HEK293T (cell line): ENCODE measurements at regions not wholly inside any gene's neighbourhood (a gene's known extent, or its start where the extent isn't known, plus 50 kb on each side); places are given as distances from the start of the nearest gene placed in this dataset.

ENCODE experiments used
- CTCF ChIA-PET: fragments of 350-600 bp; formaldehyde crosslinking; extraction: SDS; loops from one replicate; lab custom pipeline; 2021; ENCODE audit warnings: antibody characterized with exemption, inconsistent platforms; lab: Yijun Ruan, JAX
- POLR2A ChIA-PET: fragments of 350-600 bp; formaldehyde crosslinking; extraction: SDS; loops from one replicate; lab custom pipeline; 2020; ENCODE audit warnings: antibody characterized with exemption, inconsistent platforms; lab: Yijun Ruan, JAX
- DNase-seq: peaks from one replicate; pipeline ENCODE4 v3.0.0; 2012; ENCODE audit warnings: mixed read lengths; ENCODE audit errors: extremely low spot score
- ARNT ChIP-seq: fragments of 450-650 bp; IDR thresholded peaks from 2 replicates; pipeline ENCODE4 v1.6.1; 2017; ENCODE audit warnings: mild to moderate bottlenecking
- BHLHE40 ChIP-seq: fragments of 450-650 bp; IDR thresholded peaks from 2 replicates; pipeline ENCODE4 v1.6.1; 2016; ENCODE audit warnings: mild to moderate bottlenecking, moderate library complexity, borderline replicate concordance
- CTBP1 ChIP-seq: fragments of 450-650 bp; IDR thresholded peaks from 2 replicates; pipeline ENCODE4 v1.6.1; 2016; ENCODE audit warnings: borderline replicate concordance
- ELF4 ChIP-seq: fragments of 450-650 bp; IDR thresholded peaks from 2 replicates; pipeline ENCODE4 v1.6.1; 2017; ENCODE audit warnings: antibody characterized with exemption
- FOXA1 ChIP-seq: fragments of 450-650 bp; IDR thresholded peaks from 2 replicates; pipeline ENCODE4 v1.6.1; 2016; ENCODE audit warnings: mild to moderate bottlenecking
- FOXK2 ChIP-seq: fragments of 450-650 bp; IDR thresholded peaks from 2 replicates; pipeline ENCODE4 v1.6.1; 2016; ENCODE audit warnings: mild to moderate bottlenecking
- FOXM1 ChIP-seq: fragments of 450-650 bp; IDR thresholded peaks from 2 replicates; pipeline ENCODE4 v1.6.1; 2017; ENCODE audit warnings: mild to moderate bottlenecking, borderline replicate concordance
- HDGF ChIP-seq: fragments of 450-650 bp; IDR thresholded peaks from 2 replicates; pipeline ENCODE4 v1.6.1; 2017; ENCODE audit warnings: antibody characterized with exemption, borderline replicate concordance
- L3MBTL2 ChIP-seq: fragments of 450-650 bp; conservative IDR thresholded peaks from 2 replicates; pipeline ENCODE4 v1.6.1; 2016; ENCODE audit warnings: mild to moderate bottlenecking
- LEF1 ChIP-seq: fragments of 450-650 bp; IDR thresholded peaks from 2 replicates; pipeline ENCODE4 v1.6.1; 2017; ENCODE audit warnings: mild to moderate bottlenecking, borderline replicate concordance
- NFRKB ChIP-seq: fragments of 450-650 bp; IDR thresholded peaks from 2 replicates; pipeline ENCODE4 v1.6.1; 2016; ENCODE audit warnings: mild to moderate bottlenecking, moderate library complexity
- SP1 ChIP-seq: fragments of 450-650 bp; IDR thresholded peaks from 2 replicates; pipeline ENCODE4 v1.6.1; 2017
- SUZ12 ChIP-seq: fragments of 450-650 bp; IDR thresholded peaks from 2 replicates; pipeline ENCODE4 v1.6.1; 2016; ENCODE audit warnings: mild to moderate bottlenecking
- TARDBP ChIP-seq: fragments of 450-650 bp; IDR thresholded peaks from 2 replicates; pipeline ENCODE4 v1.6.1; 2016
- ZNF384 ChIP-seq: fragments of 450-650 bp; IDR thresholded peaks from 2 replicates; pipeline ENCODE4 v1.6.1; 2016
- TF ChIP-seq, protein P1 (sequence below): fragments of 450-650 bp; IDR thresholded peaks from 2 replicates; pipeline ENCODE4 v1.6.1; 2016

DNA sequence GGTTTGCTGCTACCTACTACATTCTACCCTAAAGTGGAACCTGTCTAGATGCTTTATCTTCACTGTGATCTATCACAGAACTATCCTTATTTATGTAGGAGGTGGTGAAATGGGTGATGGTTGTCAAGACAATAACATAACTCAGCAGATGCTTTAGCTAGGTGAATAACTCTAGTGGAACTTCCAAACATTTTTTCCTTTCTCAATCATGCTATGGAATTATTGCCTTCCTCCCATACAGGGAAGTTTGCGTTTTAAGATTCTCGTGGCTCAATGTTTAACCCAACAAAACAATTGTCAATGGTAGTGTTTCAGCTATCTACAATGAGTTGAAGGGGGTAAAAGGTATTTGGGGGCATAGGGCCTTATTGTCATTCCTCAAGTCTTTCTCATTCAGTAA lies 82.6 kb upstream of the GLI2 start:
- TF ChIP-seq ELF4 = no peak
- no peak for TF ChIP-seq FOXA1
- no peak for TF ChIP-seq BHLHE40
- no peak for TF ChIP-seq HDGF
- no peak for TF ChIP-seq NFRKB
- no peak for TF ChIP-seq L3MBTL2
- TF ChIP-seq SUZ12 = no peak
- no peak for TF ChIP-seq SP1
- no peak for TF ChIP-seq FOXK2
- no peak for TF ChIP-seq LEF1
- no peak for TF ChIP-seq FOXM1
- TF ChIP-seq CTBP1 = no peak
- TF ChIP-seq, protein P1, sequence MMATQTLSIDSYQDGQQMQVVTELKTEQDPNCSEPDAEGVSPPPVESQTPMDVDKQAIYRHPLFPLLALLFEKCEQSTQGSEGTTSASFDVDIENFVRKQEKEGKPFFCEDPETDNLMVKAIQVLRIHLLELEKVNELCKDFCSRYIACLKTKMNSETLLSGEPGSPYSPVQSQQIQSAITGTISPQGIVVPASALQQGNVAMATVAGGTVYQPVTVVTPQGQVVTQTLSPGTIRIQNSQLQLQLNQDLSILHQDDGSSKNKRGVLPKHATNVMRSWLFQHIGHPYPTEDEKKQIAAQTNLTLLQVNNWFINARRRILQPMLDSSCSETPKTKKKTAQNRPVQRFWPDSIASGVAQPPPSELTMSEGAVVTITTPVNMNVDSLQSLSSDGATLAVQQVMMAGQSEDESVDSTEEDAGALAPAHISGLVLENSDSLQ = no peak
- TF ChIP-seq ZNF384 = no peak
- TF ChIP-seq TARDBP = no peak
- no peak for TF ChIP-seq ARNT
- DNase-seq = no peak
- CTCF ChIA-PET = no interaction called here
- POLR2A ChIA-PET = no interaction called here

DNA sequence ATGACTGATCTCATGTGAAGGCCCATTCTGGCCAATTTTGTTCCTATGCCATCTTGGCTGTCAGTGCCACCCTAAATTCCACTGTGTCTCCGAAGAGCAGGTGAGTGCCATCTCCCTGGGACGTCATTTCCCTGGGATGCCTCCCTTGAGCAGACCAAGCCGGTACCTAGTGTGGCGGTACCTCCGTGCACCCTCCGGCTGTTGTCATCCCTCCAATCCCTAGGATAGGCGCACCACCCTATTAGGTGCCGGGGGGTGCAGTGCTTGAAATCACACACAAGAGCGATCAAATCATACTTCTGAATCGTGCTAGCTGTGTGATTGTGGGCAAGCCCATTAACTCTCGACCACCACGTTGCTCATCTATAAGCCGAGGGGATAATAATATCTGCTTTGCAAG lies 81.8 kb upstream of the GLI2 start:
- ChIA-PET POLR2A (no interaction called here), CTCF (no interaction called here)
- TF ChIP-seq L3MBTL2 = no peak
- no peak for TF ChIP-seq NFRKB
- TF ChIP-seq SP1 = no peak
- TF ChIP-seq FOXM1 = no peak
- no peak for DNase-seq

DNA sequence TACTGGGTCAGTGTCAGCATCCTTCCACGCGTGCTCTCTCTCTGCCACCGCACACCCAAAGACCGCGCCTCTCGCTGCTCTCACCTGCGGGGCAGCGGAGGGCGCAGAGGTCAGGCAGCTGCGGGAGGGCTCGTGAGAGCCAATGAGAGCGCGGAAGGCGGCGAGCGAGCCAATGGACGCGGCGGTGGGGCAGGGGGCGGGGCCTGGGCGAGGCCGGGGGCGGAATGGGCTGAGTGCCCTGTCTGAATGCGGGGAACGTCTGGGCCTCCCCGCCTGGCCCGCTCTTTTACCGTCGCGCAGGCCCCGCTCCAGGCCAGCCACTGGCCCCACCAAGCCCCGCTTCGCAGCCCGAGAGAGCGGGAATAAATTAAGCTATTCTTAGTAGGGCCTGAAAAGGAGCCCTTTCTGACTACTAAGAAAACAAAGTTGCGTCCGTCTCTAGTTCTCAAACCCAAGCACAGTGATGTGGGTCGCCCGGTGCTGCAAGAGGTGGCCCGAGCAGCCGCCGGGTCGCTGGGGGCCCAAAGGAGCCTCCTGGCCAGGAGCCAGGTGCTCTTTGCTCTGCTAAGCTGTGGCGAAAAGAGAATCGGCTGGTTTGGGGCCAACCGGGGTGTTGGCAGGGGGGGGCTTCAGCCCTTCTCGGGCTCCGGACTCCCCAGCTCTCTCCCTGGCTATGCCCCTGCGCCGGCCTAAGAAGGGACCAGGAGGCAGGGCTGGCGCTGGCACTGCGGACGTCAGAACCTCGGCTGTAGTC lies 81.1 kb upstream of the GLI2 start:
- CTCF ChIA-PET = no interaction called here
- DNase-seq = no peak
- POLR2A ChIA-PET = no interaction called here
- TF ChIP-seq SUZ12 = no peak

DNA sequence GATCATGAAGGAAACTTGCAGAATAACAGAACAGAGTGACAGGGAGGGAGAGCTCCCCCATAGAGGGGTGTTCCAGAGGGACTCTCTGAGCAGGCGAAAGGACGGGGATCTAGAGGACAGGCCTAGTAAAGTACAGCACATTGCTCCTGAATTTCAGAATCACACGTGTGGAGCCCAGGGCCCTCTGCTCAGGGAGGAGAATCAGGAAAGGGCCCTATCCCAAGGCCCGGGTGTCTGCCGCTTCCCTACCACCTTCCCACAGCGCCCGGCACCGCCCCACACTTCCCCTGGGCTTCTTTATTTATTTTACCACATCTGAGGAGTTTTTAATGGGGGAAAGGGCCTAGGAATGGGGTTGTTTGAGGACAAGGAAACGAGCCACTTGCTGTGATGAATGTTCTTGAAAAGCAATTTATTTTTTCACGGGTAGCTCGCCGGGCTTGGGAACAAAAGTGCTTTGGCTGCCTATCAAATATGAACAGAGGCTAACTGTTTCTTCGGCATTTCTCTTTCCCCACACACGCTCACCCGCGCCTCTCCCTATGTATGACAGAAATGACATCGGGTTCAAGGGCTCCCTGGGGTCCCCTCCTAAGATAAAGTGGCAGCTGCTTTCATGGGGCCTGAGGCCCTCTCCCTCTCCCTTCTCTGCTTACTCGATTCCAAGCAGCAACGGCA lies 79.3 kb upstream of the GLI2 start:
- ChIA-PET POLR2A (no interaction called here), CTCF (no interaction called here)
- DNase-seq = no peak
- no peak for TF ChIP-seq NFRKB
- no peak for TF ChIP-seq TARDBP
- no peak for TF ChIP-seq ELF4

DNA sequence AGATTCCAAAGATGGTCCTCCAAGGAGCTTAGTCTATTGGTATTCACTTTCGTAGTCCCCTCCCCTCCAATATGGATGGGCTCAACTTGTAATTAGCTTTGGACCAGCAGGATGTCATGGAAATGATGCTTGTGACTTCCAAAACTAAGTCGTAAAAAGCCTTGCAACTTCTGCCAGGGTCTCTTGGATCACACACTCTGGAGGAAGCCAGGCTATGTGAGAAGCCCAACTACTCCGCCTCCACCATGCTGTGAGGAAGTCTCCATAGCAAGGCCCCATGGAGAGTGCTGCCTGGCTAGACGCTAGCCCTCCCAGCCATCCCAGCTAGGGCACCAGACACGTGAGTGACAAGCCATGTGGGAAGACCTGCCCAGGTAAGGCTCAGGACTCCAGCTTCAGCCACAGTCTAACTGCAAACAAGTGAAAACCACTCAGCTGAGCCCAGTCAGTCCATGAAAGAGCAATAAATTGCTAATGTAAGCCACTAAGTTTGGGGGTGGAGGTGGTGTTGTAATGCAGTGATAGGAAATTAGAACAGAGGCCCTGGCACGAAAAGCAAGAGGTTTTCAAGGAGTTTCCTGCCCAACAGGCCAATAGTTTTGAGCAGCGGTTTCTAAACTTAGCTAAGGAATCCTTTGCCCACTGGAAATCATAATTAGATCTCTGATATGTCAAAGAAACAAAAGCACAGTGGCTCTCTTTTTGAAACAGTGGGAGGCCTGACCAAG lies 77.5 kb upstream of the GLI2 start:
- no peak for TF ChIP-seq NFRKB
- no peak for TF ChIP-seq L3MBTL2
- no peak for TF ChIP-seq CTBP1
- no peak for TF ChIP-seq ARNT
- TF ChIP-seq SUZ12 = no peak
- TF ChIP-seq ELF4 = no peak
- no peak for TF ChIP-seq LEF1
- TF ChIP-seq, protein P1 = no peak
- no peak for TF ChIP-seq TARDBP
- no peak for TF ChIP-seq ZNF384
- no peak for TF ChIP-seq SP1
- no peak for TF ChIP-seq BHLHE40
- no peak for TF ChIP-seq HDGF
- TF ChIP-seq FOXM1 = no peak
- TF ChIP-seq FOXK2 = no peak
- TF ChIP-seq FOXA1 = no peak
- CTCF ChIA-PET = no interaction called here
- POLR2A ChIA-PET = no interaction called here
- no peak for DNase-seq

DNA sequence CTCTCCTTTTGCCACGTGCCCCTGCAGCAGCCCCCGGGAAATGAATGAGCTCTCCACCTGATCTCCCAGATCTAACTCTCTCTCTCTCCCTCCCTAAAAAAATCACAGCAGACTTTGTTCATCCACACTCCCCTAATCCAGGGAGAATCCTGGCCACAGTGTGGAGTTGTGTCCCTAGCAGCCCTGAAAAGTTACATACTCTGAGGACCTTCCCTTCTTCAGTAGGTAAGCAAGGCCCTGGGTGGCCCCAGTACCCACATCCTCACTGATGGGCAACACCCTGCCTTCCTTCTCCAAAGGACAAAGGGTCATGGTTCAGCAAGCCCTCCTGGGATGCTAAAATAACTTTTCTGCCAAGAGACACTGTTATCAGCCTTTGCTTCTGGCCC lies 76.9 kb upstream of the GLI2 start:
- ChIA-PET CTCF (no interaction called here), POLR2A (no interaction called here)
- TF ChIP-seq, protein P1 = no peak
- TF ChIP-seq FOXM1 (no peak), HDGF (no peak), ARNT (no peak), L3MBTL2 (no peak), ZNF384 (no peak), NFRKB (no peak), BHLHE40 (no peak), LEF1 (no peak), SP1 (no peak), TARDBP (no peak), ELF4 (no peak), SUZ12 (no peak), FOXA1 (no peak), CTBP1 (no peak), FOXK2 (no peak)
- no peak for DNase-seq
